WTC11 (cell line): ENCODE measurements at regions not wholly inside any gene's neighbourhood (a gene's known extent, or its start where the extent isn't known, plus 50 kb on each side); places are given as distances from the start of the nearest gene placed in this dataset.

Experiments used
- ATAC-seq: fragments of 200-7000 bp; cut with Tn5 transposase; 2 replicates; pipeline ENCODE4 v1.10.0; 2021; ENCODE audit warnings: mild to moderate bottlenecking, moderate library complexity
- CTCF ChIA-PET: fragments of 300-600 bp; sonication (Branson Sonifier 250); formaldehyde crosslinking; loops from one replicate; lab custom pipeline; 2021; ENCODE audit warnings: antibody characterized with exemption; lab: Charles Lee
- POLR2A ChIA-PET: fragments of 350-600 bp; sonication (Branson Sonifier 250); formaldehyde crosslinking; loops from one replicate; lab custom pipeline; 2021; ENCODE audit warnings: antibody characterized with exemption; lab: Charles Lee
- DNase-seq: peaks from one replicate; pipeline ENCODE4 v3.0.0; 2021; ENCODE audit warnings: low spot score
- H3K27ac Mint-ChIP-seq: 2 replicates; pipeline ENCODE4 v1.8.0; 2021; ENCODE audit warnings: mixed read lengths
- H3K27me3 Mint-ChIP-seq: 2 replicates; pipeline ENCODE4 v1.8.0; 2021; ENCODE audit warnings: low read depth, mild to moderate bottlenecking, moderate library complexity, mixed read lengths
- H3K36me3 Mint-ChIP-seq: 2 replicates; pipeline ENCODE4 v1.8.0; 2021; ENCODE audit warnings: mixed read lengths
- H3K4me1 Mint-ChIP-seq: 2 replicates; pipeline ENCODE4 v1.8.0; 2022; ENCODE audit warnings: mixed read lengths
- H3K4me3 Mint-ChIP-seq: 2 replicates; pipeline ENCODE4 v1.8.0; 2021; ENCODE audit warnings: mild to moderate bottlenecking, moderate library complexity, mixed read lengths
- H3K9me3 Mint-ChIP-seq: 2 replicates; pipeline ENCODE4 v1.8.0; 2021; ENCODE audit warnings: mixed read lengths
- ATF6 ChIP-seq: sonication (generic); formaldehyde crosslinking; IDR thresholded peaks from 2 replicates; pipeline ENCODE4 v1.8.1; 2023; ENCODE audit warnings: mild to moderate bottlenecking, missing genetic modification reagents
- CREB1 ChIP-seq: sonication (generic); formaldehyde crosslinking; IDR thresholded peaks from 2 replicates; pipeline ENCODE4 v1.8.0; 2023; ENCODE audit warnings: mild to moderate bottlenecking, missing genetic modification reagents
- ELF4 ChIP-seq: sonication (generic); formaldehyde crosslinking; IDR thresholded peaks from 2 replicates; pipeline ENCODE4 v1.8.1; 2022; ENCODE audit warnings: low read depth, mild to moderate bottlenecking, moderate library complexity, missing genetic modification reagents
- ESRRA ChIP-seq: sonication (generic); formaldehyde crosslinking; IDR thresholded peaks from 2 replicates; pipeline ENCODE4 v1.8.1; 2022; ENCODE audit warnings: mild to moderate bottlenecking, missing genetic modification reagents, borderline replicate concordance
- KAT7 ChIP-seq: sonication (generic); formaldehyde crosslinking; IDR thresholded peaks from 2 replicates; pipeline ENCODE4 v1.8.1; 2023; ENCODE audit warnings: missing genetic modification reagents, mild to moderate bottlenecking, borderline replicate concordance
- MXD4 ChIP-seq: fragments of 250-450 bp; sonication (Bioruptor Pico); IDR thresholded peaks from 2 replicates; pipeline ENCODE4 v1.8.0; 2021; ENCODE audit warnings: mild to moderate bottlenecking, moderate library complexity, borderline replicate concordance
- NFYB ChIP-seq: sonication (generic); formaldehyde crosslinking; conservative IDR thresholded peaks from 2 replicates; pipeline ENCODE4 v1.8.0; 2022; ENCODE audit warnings: low read depth, missing genetic modification reagents
- NR1H2 ChIP-seq: sonication (generic); formaldehyde crosslinking; IDR thresholded peaks from 2 replicates; pipeline ENCODE4 v1.9.0; 2021; ENCODE audit warnings: mild to moderate bottlenecking, moderate library complexity, missing genetic modification reagents
- NR2C2 ChIP-seq: sonication (generic); formaldehyde crosslinking; IDR thresholded peaks from 2 replicates; pipeline ENCODE4 v1.8.0; 2022; ENCODE audit warnings: mild to moderate bottlenecking, missing genetic modification reagents
- NR3C1 ChIP-seq: sonication (generic); formaldehyde crosslinking; conservative IDR thresholded peaks from 2 replicates; pipeline ENCODE4 v1.8.1; 2023; ENCODE audit warnings: low read depth, mild to moderate bottlenecking, missing genetic modification reagents
- OVOL2 ChIP-seq: fragments of 250-450 bp; sonication (Bioruptor Pico); IDR thresholded peaks from 2 replicates; pipeline ENCODE4 v1.9.0; 2021; ENCODE audit warnings: mild to moderate bottlenecking, borderline replicate concordance
- PRRX2 ChIP-seq: fragments of 250-450 bp; sonication (Bioruptor Pico); IDR thresholded peaks from 2 replicates; pipeline ENCODE4 v1.8.0; 2021; ENCODE audit warnings: mild to moderate bottlenecking
- ZBTB21 ChIP-seq: sonication (generic); formaldehyde crosslinking; IDR thresholded peaks from 2 replicates; pipeline ENCODE4 v1.8.1; 2023; ENCODE audit warnings: mild to moderate bottlenecking, missing genetic modification reagents, borderline replicate concordance
- ZNF281 ChIP-seq: sonication (generic); formaldehyde crosslinking; IDR thresholded peaks from 2 replicates; pipeline ENCODE4 v1.8.0; 2023; ENCODE audit warnings: mild to moderate bottlenecking, missing genetic modification reagents
- ZNF317 ChIP-seq: sonication (generic); formaldehyde crosslinking; IDR thresholded peaks from 2 replicates; pipeline ENCODE4 v1.8.1; 2023; ENCODE audit warnings: low read depth, mild to moderate bottlenecking, moderate library complexity, missing genetic modification reagents, borderline replicate concordance
- ZNF532 ChIP-seq: fragments of 250-450 bp; sonication (Bioruptor Pico); IDR thresholded peaks from 2 replicates; pipeline ENCODE4 v1.9.0; 2021; ENCODE audit warnings: mild to moderate bottlenecking, borderline replicate concordance
- ZNF671 ChIP-seq: fragments of 250-450 bp; sonication (Bioruptor Pico); IDR thresholded peaks from 2 replicates; pipeline ENCODE4 v1.8.0; 2021; ENCODE audit warnings: mild to moderate bottlenecking
- ZSCAN18 ChIP-seq: fragments of 250-450 bp; sonication (Bioruptor Pico); IDR thresholded peaks from 2 replicates; pipeline ENCODE4 v2.1.2; 2022; ENCODE audit warnings: mild to moderate bottlenecking, moderate library complexity

GRCh38 chr18:45137087-45137419 lies 456.4 kb downstream of the SETBP1 start:
- Mint-ChIP-seq H3K36me3 (no peaks in the 10 kb centered on the region), H3K27me3 (no peaks in the 10 kb centered on the region), H3K4me3 (no peak overlapping the region), H3K27ac (no peak overlapping the region), H3K9me3 (peaks cover 14% of the 10 kb centered on the region), H3K4me1 (no peaks in the 10 kb centered on the region)
- POLR2A ChIA-PET: no interaction called here
- no peak for ATAC-seq
- no peak for TF ChIP-seq ELF4 (CRISPR knock-in tag)
- TF ChIP-seq MXD4 (CRISPR knock-in tag): no peak
- no peak for TF ChIP-seq ATF6 (CRISPR knock-in tag)
- TF ChIP-seq KAT7: no peak
- TF ChIP-seq OVOL2 (CRISPR knock-in tag): no peak
- TF ChIP-seq ZBTB21 (CRISPR knock-in tag): no peak
- no peak for TF ChIP-seq ZNF532 (CRISPR knock-in tag)
- DNase-seq: no peak
- CTCF ChIA-PET: no interaction called here

- no peak overlapping the region for H3K27ac Mint-ChIP-seq
- peaks cover 7% of the 10 kb centered on the region; the same call in 1 of the 2 replicates for H3K4me1 Mint-ChIP-seq
- peaks cover 14% of the 10 kb centered on the region for H3K9me3 Mint-ChIP-seq
- ATAC-seq (no peak), DNase-seq (no peak)
- no peak overlapping the region for H3K4me3 Mint-ChIP-seq
- TF ChIP-seq NR2C2 (CRISPR knock-in tag) (no peak), ZSCAN18 (no peak), ESRRA (CRISPR knock-in tag) (no peak), PRRX2 (CRISPR knock-in tag) (no peak), ZNF317 (CRISPR knock-in tag) (no peak), NR3C1 (no peak), ZNF671 (CRISPR knock-in tag) (no peak), NR1H2 (CRISPR knock-in tag) (no peak)
- CTCF ChIA-PET: no interaction called here
- POLR2A ChIA-PET: no interaction called here
- no peaks in the 10 kb centered on the region for H3K36me3 Mint-ChIP-seq
- no peaks in the 10 kb centered on the region for H3K27me3 Mint-ChIP-seq
Measured at GRCh38 chr18:45139478-45139877, 458.8 kb downstream of the SETBP1 start.

GRCh38 chr18:45142868-45143267 lies 462.2 kb downstream of the SETBP1 start:
- H3K36me3 Mint-ChIP-seq: no peaks in the 10 kb centered on the region
- no peak overlapping the region for H3K4me3 Mint-ChIP-seq
- ChIA-PET CTCF (interaction anchor here (0.9 to 1.1 kb wide), 2 partner anchors 70 to 464 kb away, joined by 3 to 5 read pairs; no protein-coding TSS in a partner anchor), POLR2A (no interaction called here)
- TF ChIP-seq ZNF281 (CRISPR knock-in tag) (no peak), CREB1 (CRISPR knock-in tag) (no peak), NFYB (CRISPR knock-in tag) (no peak)
- no peak overlapping the region for H3K27ac Mint-ChIP-seq
- peaks cover 17% of the 10 kb centered on the region for H3K9me3 Mint-ChIP-seq
- ATAC-seq (no peak), DNase-seq (no peak)
- no peaks in the 10 kb centered on the region for H3K27me3 Mint-ChIP-seq
- H3K4me1 Mint-ChIP-seq: peaks cover 9% of the 10 kb centered on the region
